HFFc6 (cell line): ENCODE measurements at regions not wholly inside any gene's neighbourhood (a gene's known extent, or its start where the extent isn't known, plus 50 kb on each side); places are given as distances from the start of the nearest gene placed in this dataset.

Source experiments
- DNase-seq: peaks from one replicate; pipeline ENCODE4 v3.0.0-alpha.2; 2018
- H3K27ac Mint-ChIP-seq: 2 replicates; pipeline ENCODE4 v1.8.0; 2020; ENCODE audit warnings: mild to moderate bottlenecking, mixed read lengths
- H3K27me3 Mint-ChIP-seq: 2 replicates; pipeline ENCODE4 v1.8.0; 2021; ENCODE audit warnings: mild to moderate bottlenecking, moderate library complexity, mixed read lengths; ENCODE audit not compliant: insufficient read depth
- H3K36me3 Mint-ChIP-seq: 2 replicates; pipeline ENCODE4 v1.8.0; 2021; ENCODE audit warnings: low read depth, mixed read lengths
- H3K4me1 Mint-ChIP-seq: 2 replicates; pipeline ENCODE4 v1.8.0; 2020; ENCODE audit warnings: low read depth, mixed read lengths
- H3K4me3 Mint-ChIP-seq: 2 replicates; pipeline ENCODE4 v1.8.0; 2020; ENCODE audit warnings: mild to moderate bottlenecking, moderate library complexity, mixed read lengths
- H3K9me3 Mint-ChIP-seq: 2 replicates; pipeline ENCODE4 v1.8.0; 2020; ENCODE audit warnings: mild to moderate bottlenecking, mixed read lengths
- CTCF ChIP-seq: fragments of 200-600 bp; sonication (generic); IDR thresholded peaks from 2 replicates; pipeline ENCODE4 v1.5.0; 2021; ENCODE audit warnings: antibody characterized with exemption, mild to moderate bottlenecking

- Mint-ChIP-seq H3K9me3 (no peaks in the 10 kb centered on the region), H3K36me3 (no peaks in the 10 kb centered on the region), H3K4me3 (no peak overlapping the region), H3K4me1 (peaks cover 14% of the 10 kb centered on the region), H3K27me3 (no peaks in the 10 kb centered on the region; the same call in 1 of the 2 replicates), H3K27ac (no peak overlapping the region)
- DNase-seq = no peak
- TF ChIP-seq CTCF = no peak
Observed at GRCh38 chr5:33324667-33325307, 116.0 kb upstream of the TARS1 start.

GRCh38 chr5:33328818-33329217 is 111.9 kb upstream of the TARS1 start:
- Mint-ChIP-seq H3K27ac (no peak overlapping the region), H3K27me3 (no peaks in the 10 kb centered on the region; the same call in 1 of the 2 replicates), H3K9me3 (no peaks in the 10 kb centered on the region), H3K4me3 (no peak overlapping the region), H3K4me1 (peaks cover 26% of the 10 kb centered on the region), H3K36me3 (no peaks in the 10 kb centered on the region)
- no peak for DNase-seq
- TF ChIP-seq CTCF = no peak

GRCh38 chr5:33329891-33330290 is 110.9 kb upstream of the TARS1 start:
- Mint-ChIP-seq H3K4me1 (peaks cover 15% of the 10 kb centered on the region), H3K27me3 (no peaks in the 10 kb centered on the region; the same call in 1 of the 2 replicates), H3K9me3 (no peaks in the 10 kb centered on the region), H3K27ac (no peak overlapping the region), H3K36me3 (no peaks in the 10 kb centered on the region), H3K4me3 (no peak overlapping the region)
- TF ChIP-seq CTCF = no peak
- DNase-seq = no peak

GRCh38 chr5:33330426-33330825 is 110.3 kb upstream of the TARS1 start:
- no peak overlapping the region for H3K27ac Mint-ChIP-seq
- no peak for TF ChIP-seq CTCF

GRCh38 chr5:33330992-33331391 is 109.8 kb upstream of the TARS1 start:
- no peak for TF ChIP-seq CTCF
- H3K4me1 Mint-ChIP-seq = peaks cover 12% of the 10 kb centered on the region
- no peaks in the 10 kb centered on the region; the same call in 1 of the 2 replicates for H3K27me3 Mint-ChIP-seq
- no peaks in the 10 kb centered on the region for H3K9me3 Mint-ChIP-seq
- no peaks in the 10 kb centered on the region for H3K36me3 Mint-ChIP-seq
- DNase-seq = no peak
- H3K4me3 Mint-ChIP-seq = no peak overlapping the region
- H3K27ac Mint-ChIP-seq = no peak overlapping the region

More at GRCh38 chr5:33330426-33330825, 110.3 kb upstream of the TARS1 start:
- Mint-ChIP-seq H3K27me3 (no peaks in the 10 kb centered on the region; the same call in 1 of the 2 replicates), H3K4me1 (peaks cover 12% of the 10 kb centered on the region), H3K4me3 (no peak overlapping the region), H3K36me3 (no peaks in the 10 kb centered on the region), H3K9me3 (no peaks in the 10 kb centered on the region)
- no peak for DNase-seq
